ENCODE measurements at regions not wholly inside any gene's neighbourhood (a gene's known extent, or its start where the extent isn't known, plus 50 kb on each side); places are given as distances from the start of the nearest gene placed in this dataset.
A peak's percentile ranks its signal among the peaks of the same experiment; 100 is the strongest.

GRCh38 chr9:3059781-3060468 is 216.0 kb upstream of the PUM3 start:
- no peak for ATAC-seq
- DNase-seq (ENCODE audit: missing footprints) = no peak
- intact Hi-C loops (cut with DNase I) = no loop called here

DNA sequence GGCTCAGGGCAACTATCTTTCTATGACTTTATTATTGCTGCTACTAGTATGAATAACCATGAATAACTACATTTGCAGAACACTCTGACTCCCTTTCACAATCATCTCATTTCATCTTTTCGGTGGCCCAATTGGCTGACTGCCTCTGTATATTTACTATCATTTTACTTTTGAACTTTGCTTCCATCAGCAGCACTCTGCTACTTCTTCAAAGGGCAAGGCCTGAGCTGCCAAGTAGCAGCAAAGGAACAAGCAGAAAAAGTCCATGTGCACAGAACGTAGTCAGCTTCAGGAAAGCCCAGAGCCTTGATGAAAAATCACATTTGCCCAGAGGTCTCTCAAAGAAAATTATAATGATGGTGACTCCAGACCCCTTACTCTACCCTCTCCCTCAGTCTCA is 214.5 kb upstream of the PUM3 start:
- DNase-seq (ENCODE audit: missing footprints) = no peak

DNA sequence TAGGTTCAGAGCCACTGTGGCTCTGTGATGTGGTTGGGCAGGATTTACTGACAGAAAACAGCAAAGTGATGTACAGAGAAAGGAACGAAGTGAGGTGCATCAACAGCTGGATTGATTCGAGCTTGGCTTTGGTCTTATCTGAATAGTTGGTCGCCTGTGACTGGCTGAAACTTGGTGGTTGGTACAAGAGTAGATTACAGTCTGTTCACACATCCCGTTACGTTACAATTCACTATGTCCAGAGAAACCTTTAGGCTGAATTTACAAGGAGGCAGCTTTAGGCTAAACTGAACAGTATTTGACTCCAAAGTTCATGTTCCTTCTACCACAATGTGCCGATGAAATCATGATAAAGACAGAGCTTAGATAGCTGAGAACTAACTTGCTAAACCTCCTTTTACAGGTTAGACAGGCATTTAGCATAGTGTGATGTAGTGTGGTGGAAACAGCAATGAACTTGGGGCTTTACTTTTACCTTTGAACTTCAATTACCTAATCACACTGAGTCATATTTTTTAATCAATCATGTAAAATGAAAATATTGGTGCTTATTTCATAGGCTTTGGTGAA is 210.2 kb upstream of the PUM3 start:
- no peak for DNase-seq (ENCODE audit: missing footprints)
- ATAC-seq = no peak
- intact Hi-C loops (cut with DNase I) = no loop called here

More for the DNA sequence above, 214.5 kb upstream of the PUM3 start:
- intact Hi-C loops (cut with DNase I) = no loop called here
- ATAC-seq = no peak

GRCh38 chr9:3049636-3050035 is 205.7 kb upstream of the PUM3 start:
- DNase-seq (ENCODE audit: missing footprints) (no peak), ATAC-seq (no peak)
- intact Hi-C loops (cut with DNase I) = no loop called here

DNA sequence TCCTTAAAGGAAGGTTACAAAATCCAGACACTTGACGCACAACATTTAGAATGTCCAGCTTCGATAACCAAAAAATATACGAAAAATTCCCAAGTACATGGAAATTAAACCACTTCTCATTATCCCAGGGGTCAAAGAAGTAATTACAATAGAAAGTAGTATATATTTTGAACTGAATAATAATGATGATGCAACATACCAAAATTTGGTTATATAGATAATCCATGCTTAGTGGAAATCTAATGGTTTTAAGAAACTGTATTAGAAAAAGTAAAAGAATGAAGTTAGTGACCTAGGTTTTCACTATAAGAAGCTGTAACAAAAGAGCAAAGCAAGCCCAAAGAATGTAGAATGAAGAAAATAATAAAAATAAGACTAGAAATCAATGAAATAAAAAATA is 204.0 kb upstream of the PUM3 start:
- ATAC-seq (no peak), DNase-seq (ENCODE audit: missing footprints) (no peak)
- intact Hi-C loops (cut with DNase I) = no loop called here

DNA sequence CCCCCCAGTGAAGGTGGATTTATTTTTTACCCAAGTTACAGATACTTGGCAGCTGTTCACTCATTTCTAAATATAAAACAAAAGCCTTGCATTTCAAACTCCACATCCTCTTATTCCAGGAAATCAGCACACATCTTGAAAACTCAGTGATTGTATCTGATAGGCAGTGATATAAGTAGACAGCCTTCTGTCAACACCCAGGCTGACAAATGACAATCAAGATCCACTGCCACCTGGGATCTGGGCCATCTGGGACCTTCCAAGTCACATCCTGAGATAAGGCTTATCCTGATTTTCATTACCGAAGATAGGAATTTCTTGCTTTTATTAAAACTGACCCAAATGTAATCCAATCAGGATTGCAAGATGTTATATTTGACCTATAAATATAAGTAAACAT is 201.3 kb upstream of the PUM3 start:
- ATAC-seq = no peak
- intact Hi-C loops (cut with DNase I) = no loop called here
- DNase-seq (ENCODE audit: missing footprints) = no peak

- ATAC-seq (no peak), DNase-seq (ENCODE audit: missing footprints) (no peak)
- intact Hi-C loops (cut with DNase I) = no loop called here
These were observed 199.5 kb upstream of the PUM3 start for GRCh38 chr9:3043369-3043768.

DNA sequence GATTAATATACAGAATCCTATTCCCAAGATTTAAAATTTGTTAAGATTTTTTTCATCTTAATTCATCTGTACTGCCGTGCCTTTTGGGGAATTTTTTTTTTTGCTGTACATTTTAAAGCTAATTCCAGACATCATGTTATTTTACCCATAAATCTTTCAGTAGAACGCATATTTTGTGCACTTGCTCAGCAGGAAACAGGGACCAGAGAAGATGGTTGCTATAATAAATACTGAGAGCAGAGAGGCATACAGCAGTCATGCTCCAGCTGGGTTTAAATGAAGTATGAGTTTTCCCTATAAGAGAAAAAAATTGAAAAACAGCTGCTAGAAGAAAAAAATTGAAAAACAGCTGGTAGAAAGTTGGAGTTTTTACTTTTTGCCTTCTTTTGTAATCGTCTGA is 196.9 kb upstream of the PUM3 start:
- intact Hi-C loops (cut with DNase I) = no loop called here
- no peak for ATAC-seq
- no peak for DNase-seq (ENCODE audit: missing footprints)

GRCh38 chr9:3036333-3036700 is 192.4 kb upstream of the PUM3 start:
- intact Hi-C loops (cut with DNase I) = no loop called here
- no peak for ATAC-seq
- DNase-seq (ENCODE audit: missing footprints) = no peak

GRCh38 chr9:3035579-3036332 is 191.9 kb upstream of the PUM3 start:
- DNase-seq (ENCODE audit: missing footprints) = no peak
- intact Hi-C loops (cut with DNase I) = no loop called here
- no peak for ATAC-seq

GRCh38 chr9:3032898-3033297 is 189.0 kb upstream of the PUM3 start:
- intact Hi-C loops (cut with DNase I) = no loop called here
- ATAC-seq = no peak

GRCh38 chr9:3028535-3028934 is 184.6 kb upstream of the PUM3 start:
- no peak for ATAC-seq
- intact Hi-C loops (cut with DNase I) = no loop called here
- DNase-seq (ENCODE audit: missing footprints) = no peak

More at GRCh38 chr9:3032898-3033297, 189.0 kb upstream of the PUM3 start:
- no peak for DNase-seq (ENCODE audit: missing footprints)

DNA sequence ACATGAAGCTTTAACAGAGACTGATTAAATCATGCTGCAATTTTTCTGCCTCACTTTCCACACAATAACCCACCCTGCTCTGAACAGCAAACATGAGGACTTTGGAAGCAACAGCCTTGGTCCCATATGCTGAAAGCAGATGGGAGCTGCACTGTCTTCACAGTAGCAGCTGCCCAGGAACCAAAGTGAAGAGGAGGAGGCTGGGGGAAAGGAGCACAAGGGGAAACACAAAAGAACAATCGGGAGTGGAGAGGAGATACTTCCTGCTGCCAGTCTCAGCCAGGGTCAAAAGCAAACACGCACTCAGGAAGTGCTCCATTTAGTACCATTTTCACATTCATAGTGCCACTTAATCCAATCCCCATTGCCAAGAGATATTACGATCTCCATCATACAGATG is 183.3 kb upstream of the PUM3 start:
- DNase-seq (ENCODE audit: missing footprints) (no peak), ATAC-seq (no peak)
- intact Hi-C loops (cut with DNase I) = no loop called here

- intact Hi-C loops (cut with DNase I) = no loop called here
- DNase-seq (ENCODE audit: missing footprints) (no peak), ATAC-seq (no peak)
These were observed 179.6 kb upstream of the PUM3 start for GRCh38 chr9:3023449-3023848.

DNA sequence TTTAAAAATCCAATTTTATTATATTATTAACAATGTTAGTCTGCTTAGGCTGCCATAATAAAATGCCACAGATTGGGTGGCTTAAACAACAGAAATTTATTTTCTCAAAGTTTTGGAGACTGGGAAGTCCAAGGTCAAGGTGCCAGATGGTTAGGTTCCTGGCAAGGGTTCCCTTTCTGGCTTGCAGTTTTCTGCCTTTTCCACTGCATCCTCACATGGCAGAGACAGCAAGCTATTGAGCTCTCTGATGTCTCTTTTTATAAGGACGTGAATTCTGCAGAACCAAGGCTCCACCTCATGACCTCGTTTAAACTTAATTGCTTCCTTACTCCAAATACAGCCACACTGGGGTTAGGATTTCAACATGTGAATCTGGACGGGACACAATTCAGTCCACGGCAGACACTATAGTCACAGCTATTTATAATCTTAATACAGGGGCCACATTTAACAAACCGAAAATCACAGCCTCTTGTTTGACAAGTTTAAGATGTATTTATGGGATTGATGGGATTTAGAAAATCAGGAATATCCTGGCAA is 174.9 kb upstream of the PUM3 start:
- intact Hi-C loops (cut with DNase I) = no loop called here
- no peak for DNase-seq (ENCODE audit: missing footprints)
- peak; percentile 46 for ATAC-seq

GRCh38 chr9:3018071-3018470 is 174.2 kb upstream of the PUM3 start:
- DNase-seq (ENCODE audit: missing footprints) = no peak
- ATAC-seq = no peak
- intact Hi-C loops (cut with DNase I) = no loop called here

DNA sequence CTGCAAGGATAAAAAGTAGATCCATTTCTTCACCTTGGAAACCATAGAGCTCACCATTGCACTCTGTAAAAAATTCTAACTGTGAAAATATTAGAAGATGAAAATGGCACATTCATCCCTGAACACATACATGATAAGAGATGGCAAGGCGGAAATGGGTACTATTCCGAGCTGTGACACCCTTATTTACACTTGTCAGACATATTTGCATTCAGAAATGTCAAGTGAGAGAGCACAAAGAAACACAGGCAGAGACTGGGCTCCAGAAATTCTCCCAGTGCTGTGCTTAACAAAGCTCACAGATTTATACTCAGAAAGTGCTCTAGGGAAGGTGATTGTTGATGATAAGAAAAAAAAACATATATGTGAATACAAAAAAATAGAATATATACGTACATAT is 170.3 kb upstream of the PUM3 start:
- DNase-seq (ENCODE audit: missing footprints) (no peak), ATAC-seq (no peak)
- intact Hi-C loops (cut with DNase I) = no loop called here

DNA sequence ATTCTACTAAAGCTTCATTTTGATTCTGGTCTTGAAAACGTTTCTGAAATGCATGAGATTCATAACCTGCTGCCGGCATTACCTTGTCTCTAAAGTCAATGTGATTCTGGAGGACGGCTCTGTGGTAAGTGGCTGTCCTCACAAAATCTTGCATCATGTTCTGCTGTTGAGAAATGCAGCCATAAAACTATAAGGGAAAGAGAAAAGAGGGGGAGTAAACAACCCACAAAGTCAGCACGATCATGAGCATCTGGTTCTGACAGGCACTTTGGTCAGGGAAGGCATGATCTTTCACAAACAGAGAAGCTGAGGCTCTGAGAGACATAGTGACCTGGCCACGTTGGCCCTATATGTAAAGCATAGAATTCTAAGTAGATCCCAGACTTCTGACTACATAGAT is 168.9 kb upstream of the PUM3 start:
- intact Hi-C loops (cut with DNase I) = no loop called here
- no peak for DNase-seq (ENCODE audit: missing footprints)
- ATAC-seq = no peak

DNA sequence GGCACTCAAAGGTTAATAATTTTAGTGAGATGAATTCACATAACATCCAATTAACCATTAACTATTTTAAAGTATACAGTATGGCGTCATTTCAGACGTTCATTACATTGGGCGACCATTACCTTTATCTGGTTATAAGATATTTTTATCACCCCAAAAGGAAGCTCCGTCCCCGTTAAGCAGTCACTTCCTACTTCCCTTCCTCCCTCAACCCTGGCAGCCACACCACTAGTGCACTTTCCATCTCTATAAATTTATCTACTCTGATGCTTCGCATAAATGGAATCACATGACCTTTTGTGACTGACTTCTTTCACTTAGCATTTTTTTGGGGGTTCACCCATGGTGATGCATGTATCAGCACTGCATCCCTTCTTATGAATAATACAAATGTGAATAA is 168.3 kb upstream of the PUM3 start:
- no peak for DNase-seq (ENCODE audit: missing footprints)
- intact Hi-C loops (cut with DNase I) = no loop called here
- no peak for ATAC-seq

DNA sequence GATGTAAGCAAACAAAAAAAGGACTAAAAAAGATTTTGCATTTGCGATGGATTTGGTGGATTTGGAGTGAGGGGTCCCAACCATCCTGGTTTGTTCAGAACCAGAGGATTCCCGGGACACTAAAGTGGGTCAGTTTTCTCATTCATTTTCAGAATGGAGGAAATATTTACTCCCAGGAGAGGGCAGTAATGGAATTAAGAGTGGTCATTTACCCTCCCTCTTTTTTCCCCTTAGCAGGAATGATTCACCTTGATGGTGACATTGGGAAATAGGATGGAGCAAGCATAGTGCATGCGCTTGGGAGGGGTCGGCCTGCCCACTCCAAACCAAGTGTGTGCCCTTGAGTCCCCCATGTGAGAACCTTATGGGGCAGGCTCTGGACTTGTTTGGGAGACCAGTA is 164.2 kb upstream of the PUM3 start:
- ATAC-seq (no peak), DNase-seq (ENCODE audit: missing footprints) (no peak)
- intact Hi-C loops (cut with DNase I) = no loop called here
